Astrocyte (in vitro differentiated cells and primary cell): ENCODE measurements at regions not wholly inside any gene's neighbourhood (a gene's known extent, or its start where the extent isn't known, plus 50 kb on each side); places are given as distances from the start of the nearest gene placed in this dataset.
"Not testable (repeated sequence)": the region's sequence is repeated elsewhere in the genome, so short reads cannot be mapped to it uniquely, and the experiment has no call there.

Source experiments
- DNase-seq: peaks from one replicate; pipeline ENCODE4 v3.0.0-alpha.2; 2010; ENCODE audit warnings: low read depth
- FAIRE-seq: peaks from 2 replicates; lab custom pipeline; 2011; peaks lifted over from hg19 to GRCh38; lab: Jason Lieb, UNC
- H2AFZ ChIP-seq: 2 replicates; pipeline ENCODE4 v1.6.0; 2012; ENCODE audit warnings: low read depth, low read length, inconsistent platforms
- H3K27ac ChIP-seq: 2 replicates; pipeline ENCODE4 v1.5.1; 2011; ENCODE audit warnings: low read depth, low read length, inconsistent platforms
- H3K27me3 ChIP-seq: 2 replicates; pipeline ENCODE4 v1.6.0; 2011; ENCODE audit warnings: low read length, inconsistent platforms; ENCODE audit not compliant: insufficient read depth
- H3K36me3 ChIP-seq: 2 replicates; pipeline ENCODE4 v1.5.1; 2011; ENCODE audit warnings: low read length, inconsistent platforms; ENCODE audit not compliant: insufficient read depth
- H3K4me1 ChIP-seq: 2 replicates; pipeline ENCODE4 v1.5.1; 2011; ENCODE audit warnings: low read length, inconsistent platforms; ENCODE audit not compliant: insufficient read depth
- H3K4me2 ChIP-seq: 2 replicates; pipeline ENCODE4 v1.6.0; 2012; ENCODE audit warnings: low read length, inconsistent platforms
- H3K4me3 ChIP-seq: 2 replicates; pipeline ENCODE4 v1.5.1; 2011; ENCODE audit warnings: low read depth, mild to moderate bottlenecking, low read length, inconsistent platforms; ENCODE audit not compliant: insufficient read depth
- H3K79me2 ChIP-seq: 2 replicates; pipeline ENCODE4 v1.6.0; 2012; ENCODE audit warnings: mild to moderate bottlenecking, low read length, inconsistent platforms; ENCODE audit not compliant: insufficient read depth
- H3K9ac ChIP-seq: 2 replicates; pipeline ENCODE4 v1.6.0; 2012; ENCODE audit warnings: mild to moderate bottlenecking, low read length, inconsistent platforms
- H3K9me3 ChIP-seq: 2 replicates; pipeline ENCODE4 v1.5.1; 2012; ENCODE audit warnings: low read depth, mild to moderate bottlenecking, low read length, inconsistent platforms; ENCODE audit not compliant: insufficient read depth
- H4K20me1 ChIP-seq: 2 replicates; pipeline ENCODE4 v1.6.0; 2012; ENCODE audit warnings: low read length, inconsistent platforms; ENCODE audit not compliant: insufficient read depth
- H3K27ac Mint-ChIP-seq: one replicate; pipeline ENCODE4 v1.8.0; 2021; ENCODE audit warnings: mild to moderate bottlenecking, mixed read lengths; ENCODE audit not compliant: unreplicated experiment
- H3K27me3 Mint-ChIP-seq: one replicate; pipeline ENCODE4 v1.8.0; 2021; ENCODE audit warnings: low read depth, mixed read lengths; ENCODE audit not compliant: unreplicated experiment
- H3K36me3 Mint-ChIP-seq: one replicate; pipeline ENCODE4 v1.8.0; 2021; ENCODE audit warnings: low read depth, mixed read lengths; ENCODE audit not compliant: unreplicated experiment
- H3K4me1 Mint-ChIP-seq: one replicate; pipeline ENCODE4 v1.8.0; 2021; ENCODE audit warnings: low read depth, mixed read lengths; ENCODE audit not compliant: unreplicated experiment
- H3K4me3 Mint-ChIP-seq: one replicate; pipeline ENCODE4 v1.8.0; 2021; ENCODE audit warnings: mild to moderate bottlenecking, moderate library complexity, mixed read lengths; ENCODE audit not compliant: unreplicated experiment
- H3K9me3 Mint-ChIP-seq: one replicate; pipeline ENCODE4 v1.8.0; 2021; ENCODE audit warnings: mild to moderate bottlenecking, mixed read lengths; ENCODE audit not compliant: unreplicated experiment
- EZH2 ChIP-seq: IDR thresholded peaks from 2 replicates; pipeline ENCODE4 v1.6.1; 2012; ENCODE audit warnings: mild to moderate bottlenecking, low read length, inconsistent platforms; ENCODE audit not compliant: insufficient read depth
- TF ChIP-seq, protein P1 (sequence below): IDR thresholded peaks from 2 replicates; pipeline ENCODE4 v1.5.1; 2011; ENCODE audit warnings: low read depth, mild to moderate bottlenecking, inconsistent platforms, low read length, moderate library complexity; ENCODE audit not compliant: insufficient read depth

DNA sequence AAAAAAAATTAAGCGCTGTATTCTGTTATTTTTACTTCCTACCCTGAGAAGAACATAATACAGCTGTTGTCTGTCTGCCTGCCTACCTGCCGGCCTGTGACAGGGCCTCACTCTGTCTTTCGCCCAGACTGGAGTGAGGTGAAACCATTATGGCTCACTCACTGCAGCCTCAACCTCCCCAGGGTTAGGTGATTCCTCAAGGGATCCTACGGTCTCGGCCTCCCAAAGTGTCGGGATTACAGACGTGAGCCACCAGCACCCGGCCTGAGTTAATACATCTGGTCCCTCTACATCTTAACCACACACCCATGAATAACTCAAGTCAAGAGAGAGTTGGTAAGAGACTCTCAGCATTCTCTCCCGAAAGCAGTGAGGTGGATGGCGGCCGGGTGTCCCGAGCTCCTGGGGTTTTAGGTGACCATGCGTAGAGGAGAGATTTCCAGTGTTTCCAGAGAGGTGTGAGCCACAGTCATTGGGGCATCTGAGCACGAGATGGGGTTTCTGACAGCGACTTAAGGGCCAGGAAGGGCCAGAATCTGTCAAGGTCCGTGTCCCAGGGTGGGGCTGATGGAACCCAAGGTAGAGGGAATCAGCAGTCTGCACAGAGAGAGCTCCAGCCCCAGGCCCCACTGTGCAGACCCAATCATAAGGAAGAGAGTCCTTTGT, 1954.4 kb upstream of the DEFB115 start:
- no peaks in the 10 kb centered on the region for H3K4me1 Mint-ChIP-seq
- H3K27ac ChIP-seq = no peak overlapping the region
- no peaks in the 10 kb centered on the region for H3K79me2 ChIP-seq
- no peaks in the 10 kb centered on the region for H3K36me3 ChIP-seq
- peaks cover 1% of the 10 kb centered on the region for H3K36me3 Mint-ChIP-seq
- no peak overlapping the region for H2AFZ ChIP-seq
- H3K9ac ChIP-seq = no peak overlapping the region
- no peaks in the 10 kb centered on the region for H3K27me3 ChIP-seq
- DNase-seq (no peak), FAIRE-seq (no peak)
- no peaks in the 10 kb centered on the region for H3K4me1 ChIP-seq
- no peaks in the 10 kb centered on the region for H3K27me3 Mint-ChIP-seq
- H3K4me3 ChIP-seq = no peak overlapping the region
- no peaks in the 10 kb centered on the region for H3K9me3 ChIP-seq
- H3K4me3 Mint-ChIP-seq = no peak overlapping the region
- H3K4me2 ChIP-seq = no peak overlapping the region
- TF ChIP-seq EZH2 = no peak
- TF ChIP-seq, protein P1, sequence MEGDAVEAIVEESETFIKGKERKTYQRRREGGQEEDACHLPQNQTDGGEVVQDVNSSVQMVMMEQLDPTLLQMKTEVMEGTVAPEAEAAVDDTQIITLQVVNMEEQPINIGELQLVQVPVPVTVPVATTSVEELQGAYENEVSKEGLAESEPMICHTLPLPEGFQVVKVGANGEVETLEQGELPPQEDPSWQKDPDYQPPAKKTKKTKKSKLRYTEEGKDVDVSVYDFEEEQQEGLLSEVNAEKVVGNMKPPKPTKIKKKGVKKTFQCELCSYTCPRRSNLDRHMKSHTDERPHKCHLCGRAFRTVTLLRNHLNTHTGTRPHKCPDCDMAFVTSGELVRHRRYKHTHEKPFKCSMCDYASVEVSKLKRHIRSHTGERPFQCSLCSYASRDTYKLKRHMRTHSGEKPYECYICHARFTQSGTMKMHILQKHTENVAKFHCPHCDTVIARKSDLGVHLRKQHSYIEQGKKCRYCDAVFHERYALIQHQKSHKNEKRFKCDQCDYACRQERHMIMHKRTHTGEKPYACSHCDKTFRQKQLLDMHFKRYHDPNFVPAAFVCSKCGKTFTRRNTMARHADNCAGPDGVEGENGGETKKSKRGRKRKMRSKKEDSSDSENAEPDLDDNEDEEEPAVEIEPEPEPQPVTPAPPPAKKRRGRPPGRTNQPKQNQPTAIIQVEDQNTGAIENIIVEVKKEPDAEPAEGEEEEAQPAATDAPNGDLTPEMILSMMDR = no peak
- no peak overlapping the region for H3K27ac Mint-ChIP-seq
- H4K20me1 ChIP-seq = no peaks in the 10 kb centered on the region
- H3K9me3 Mint-ChIP-seq = peaks cover 52% of the 10 kb centered on the region

DNA sequence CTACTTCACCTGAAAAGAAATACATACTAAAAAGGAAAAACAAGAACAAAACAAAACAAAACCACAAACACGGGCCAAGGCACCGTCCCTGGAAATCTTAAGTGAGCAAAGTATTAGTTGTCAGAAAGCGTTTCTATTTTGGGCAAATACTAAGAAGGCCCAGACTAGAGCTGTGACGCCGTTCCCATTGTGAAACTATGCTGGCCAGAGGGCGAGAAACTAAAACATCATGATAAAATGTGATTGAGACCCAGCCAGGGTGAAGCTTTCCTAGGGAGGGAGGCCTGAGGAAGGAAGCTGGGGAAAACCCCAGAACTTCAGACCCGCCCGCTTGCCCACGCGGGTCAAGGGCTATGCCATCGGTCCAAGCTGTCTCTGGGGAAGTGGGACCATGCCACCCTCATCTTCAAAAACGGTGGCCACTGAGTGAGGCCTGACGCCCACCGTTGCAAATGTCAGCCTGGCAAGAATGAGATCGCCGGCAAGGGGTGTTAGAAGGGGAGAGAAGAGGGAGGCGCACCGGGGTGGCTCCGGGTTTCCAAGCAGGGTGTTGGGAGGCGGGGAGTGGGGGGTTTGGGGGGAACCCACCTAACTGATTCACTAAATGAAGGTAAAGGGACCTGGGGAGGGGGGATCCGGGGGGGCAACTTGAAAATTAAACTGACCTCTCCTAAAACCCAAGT, 1950.9 kb upstream of the DEFB115 start:
- Mint-ChIP-seq H3K4me3 (no peak overlapping the region), H3K27me3 (no peaks in the 10 kb centered on the region)

DNA sequence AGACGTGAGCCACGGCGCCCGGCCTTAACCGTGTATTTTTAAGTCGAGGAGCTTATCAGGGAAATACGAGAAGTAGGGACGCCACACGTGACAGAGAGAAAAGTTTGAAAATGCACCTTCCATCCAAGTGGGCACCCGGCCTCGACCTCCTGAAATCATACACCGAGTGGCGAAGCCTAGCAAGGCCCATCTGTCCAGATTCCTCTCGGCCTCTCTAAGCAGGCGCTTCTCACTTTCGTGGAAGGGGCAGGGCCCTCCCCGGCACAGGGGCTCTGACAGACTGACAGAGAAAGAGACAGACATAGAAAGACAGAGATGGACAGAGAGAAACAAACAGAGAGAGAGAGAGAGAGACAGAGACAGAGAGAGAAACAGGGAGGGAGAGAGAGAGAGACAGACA, 1950.0 kb upstream of the DEFB115 start:
- H3K27ac Mint-ChIP-seq, H3K27me3 Mint-ChIP-seq, H3K4me3 ChIP-seq, H3K27ac ChIP-seq, H2AFZ ChIP-seq, H4K20me1 ChIP-seq, H3K9me3 ChIP-seq, FAIRE-seq, H3K36me3 ChIP-seq, H3K79me2 ChIP-seq, DNase-seq, H3K36me3 Mint-ChIP-seq, H3K4me2 ChIP-seq, H3K4me1 ChIP-seq, H3K4me1 Mint-ChIP-seq, H3K9ac ChIP-seq, H3K4me3 Mint-ChIP-seq, H3K27me3 ChIP-seq: not testable (repeated sequence)
- H3K9me3 Mint-ChIP-seq = peaks cover 53% of the 10 kb centered on the region

More for the DNA sequence above, 1950.9 kb upstream of the DEFB115 start:
- Mint-ChIP-seq H3K9me3 (peaks cover 51% of the 10 kb centered on the region), H3K4me1 (no peaks in the 10 kb centered on the region), H3K27ac (no peak overlapping the region), H3K36me3 (no peaks in the 10 kb centered on the region)
- FAIRE-seq (no peak), DNase-seq (no peak)
- Histone ChIP-seq H3K9me3 (no peaks in the 10 kb centered on the region), H2AFZ (no peak overlapping the region), H3K79me2 (no peaks in the 10 kb centered on the region), H3K9ac (no peak overlapping the region), H3K4me3 (no peak overlapping the region), H3K36me3 (no peaks in the 10 kb centered on the region), H3K27ac (no peak overlapping the region), H3K27me3 (no peaks in the 10 kb centered on the region), H3K4me2 (no peak overlapping the region), H4K20me1 (no peaks in the 10 kb centered on the region), H3K4me1 (no peaks in the 10 kb centered on the region)
- TF ChIP-seq, protein P1 = no peak
- TF ChIP-seq EZH2 = no peak

DNA sequence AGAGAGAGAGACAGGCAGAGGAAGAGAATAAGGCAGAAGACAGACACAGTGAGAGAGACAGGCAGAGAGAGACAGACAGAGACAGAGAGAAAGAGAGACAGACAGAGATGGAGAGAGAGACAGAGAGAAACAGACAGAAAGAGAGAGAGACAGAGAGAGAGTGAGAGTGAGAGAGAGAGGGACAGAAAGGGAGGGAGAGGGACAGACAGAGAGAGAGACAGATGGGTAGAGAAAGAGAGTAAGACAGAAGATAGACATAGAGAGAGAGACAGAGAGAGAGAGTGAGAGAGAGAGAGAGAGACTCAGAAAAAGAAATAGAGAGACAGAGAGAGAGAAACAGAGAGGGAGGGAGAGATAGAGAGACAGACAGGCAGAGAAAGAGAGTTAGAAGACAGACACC, 1948.5 kb upstream of the DEFB115 start:
- H3K36me3 Mint-ChIP-seq, H3K27ac Mint-ChIP-seq, H3K9ac ChIP-seq, H3K4me1 Mint-ChIP-seq, H4K20me1 ChIP-seq, H3K4me3 Mint-ChIP-seq, H3K36me3 ChIP-seq, H3K9me3 ChIP-seq, H3K4me1 ChIP-seq, H3K27ac ChIP-seq, FAIRE-seq, DNase-seq, H3K27me3 Mint-ChIP-seq, H3K4me3 ChIP-seq, H3K4me2 ChIP-seq, H3K79me2 ChIP-seq, H2AFZ ChIP-seq, H3K27me3 ChIP-seq: not testable (repeated sequence)
- peaks cover 52% of the 10 kb centered on the region for H3K9me3 Mint-ChIP-seq
